ENCODE measurements at regions not wholly inside any gene's neighbourhood (a gene's known extent, or its start where the extent isn't known, plus 50 kb on each side); places are given as distances from the start of the nearest gene placed in this dataset.

- no peak for TF ChIP-seq CTCF (IDR thresholded peaks at IDR 0.05 in 4 of 5, conservative IDR thresholded peaks at IDR 0.05 in 1 of 5)
- no peak for TF ChIP-seq POLR2A (IDR thresholded peaks at IDR 0.05)
Measured at GRCh38 chr10:81655986-81656385, 219.0 kb upstream of the NRG3 start.
